H1 (cell line): ENCODE measurements at regions not wholly inside any gene's neighbourhood (a gene's known extent, or its start where the extent isn't known, plus 50 kb on each side); places are given as distances from the start of the nearest gene placed in this dataset.

ENCODE experiments used
- ASH2L ChIP-seq: fragments of 200-600, 300-600 bp; sonication (generic); IDR thresholded peaks from one replicate; pipeline ENCODE4 v1.7.1; 2017; ENCODE audit warnings: low read length
- EP300 ChIP-seq, 2 experiments: IDR thresholded peaks; 1 replicate in 1 of 2; 2 replicates in 1 of 2; pipeline ENCODE4 v1.6.1; 2011 to 2012; ENCODE audit warnings: low read depth in 2 of 2, low read length in 2 of 2, mild to moderate bottlenecking in 2 of 2, borderline replicate concordance in 1 of 2, inconsistent platforms in 1 of 2, moderate library complexity in 1 of 2
- JUND ChIP-seq: IDR thresholded peaks from 2 replicates; pipeline ENCODE4 v1.6.1; 2011; ENCODE audit warnings: mild to moderate bottlenecking, improper control_type of control experiment, low read length
- POLR2A ChIP-seq, 2 experiments: IDR thresholded peaks; 1 replicate in 1 of 2; 2 replicates in 1 of 2; pipeline ENCODE4 v1.6.1; 2011; ENCODE audit warnings: low read depth in 2 of 2, low read length in 2 of 2, mild to moderate bottlenecking in 2 of 2; ENCODE audit errors: control extremely low read depth in 1 of 2
- RAD21 ChIP-seq, 2 experiments: IDR thresholded peaks in 1 of 2; conservative IDR thresholded peaks in 1 of 2; 2 replicates each; pipeline ENCODE4 v1.6.1; 2011; ENCODE audit warnings: low read depth in 2 of 2, low read length in 2 of 2, improper control_type of control experiment in 1 of 2, inconsistent platforms in 1 of 2, mild to moderate bottlenecking in 1 of 2, moderate library complexity in 1 of 2
- RFX5 ChIP-seq: IDR thresholded peaks from 2 replicates; pipeline ENCODE4 v1.6.1; 2011; ENCODE audit warnings: low read depth, low read length, improper control_type of control experiment, borderline replicate concordance
- RXRA ChIP-seq: IDR thresholded peaks from 2 replicates; pipeline ENCODE4 v1.6.1; 2011; ENCODE audit warnings: low read depth, mild to moderate bottlenecking, low read length, moderate library complexity; ENCODE audit not compliant: insufficient read depth
- SRF ChIP-seq: IDR thresholded peaks from 2 replicates; pipeline ENCODE4 v1.6.1; 2011; ENCODE audit warnings: mild to moderate bottlenecking, low read depth, low read length, moderate library complexity
- TF ChIP-seq, protein P1 (sequence below): fragments of 300-600 bp; sonication (generic); IDR thresholded peaks from 2 replicates; pipeline ENCODE4 v1.7.1; 2012; ENCODE audit warnings: low read length, moderate library complexity, mild to moderate bottlenecking, inconsistent platforms; ENCODE audit not compliant: insufficient replicate concordance
- TF ChIP-seq, protein P2 (sequence below): IDR thresholded peaks from 2 replicates; pipeline ENCODE4 v1.6.1; 2012; ENCODE audit warnings: low read length, inconsistent platforms

DNA sequence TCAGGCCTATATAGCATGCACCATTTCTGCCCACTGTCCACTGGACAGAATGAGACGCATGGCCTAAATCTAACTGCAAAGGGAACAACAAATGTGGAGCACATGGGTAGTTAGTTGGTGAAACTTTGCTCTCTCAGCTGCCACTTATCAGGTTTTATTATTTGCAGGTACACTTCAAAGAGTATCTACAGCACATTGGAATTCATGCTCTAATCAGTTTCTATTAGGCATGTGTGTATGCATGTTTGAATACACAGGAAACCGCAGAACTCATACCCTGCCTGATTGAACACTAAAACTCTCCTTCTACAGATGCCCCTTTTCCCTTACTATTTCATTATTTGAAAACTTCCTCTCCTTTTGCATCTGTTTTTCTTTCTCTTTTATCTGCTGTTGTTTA is 97.4 kb upstream of the HSF2 start (continued):
- TF ChIP-seq, protein P1, sequence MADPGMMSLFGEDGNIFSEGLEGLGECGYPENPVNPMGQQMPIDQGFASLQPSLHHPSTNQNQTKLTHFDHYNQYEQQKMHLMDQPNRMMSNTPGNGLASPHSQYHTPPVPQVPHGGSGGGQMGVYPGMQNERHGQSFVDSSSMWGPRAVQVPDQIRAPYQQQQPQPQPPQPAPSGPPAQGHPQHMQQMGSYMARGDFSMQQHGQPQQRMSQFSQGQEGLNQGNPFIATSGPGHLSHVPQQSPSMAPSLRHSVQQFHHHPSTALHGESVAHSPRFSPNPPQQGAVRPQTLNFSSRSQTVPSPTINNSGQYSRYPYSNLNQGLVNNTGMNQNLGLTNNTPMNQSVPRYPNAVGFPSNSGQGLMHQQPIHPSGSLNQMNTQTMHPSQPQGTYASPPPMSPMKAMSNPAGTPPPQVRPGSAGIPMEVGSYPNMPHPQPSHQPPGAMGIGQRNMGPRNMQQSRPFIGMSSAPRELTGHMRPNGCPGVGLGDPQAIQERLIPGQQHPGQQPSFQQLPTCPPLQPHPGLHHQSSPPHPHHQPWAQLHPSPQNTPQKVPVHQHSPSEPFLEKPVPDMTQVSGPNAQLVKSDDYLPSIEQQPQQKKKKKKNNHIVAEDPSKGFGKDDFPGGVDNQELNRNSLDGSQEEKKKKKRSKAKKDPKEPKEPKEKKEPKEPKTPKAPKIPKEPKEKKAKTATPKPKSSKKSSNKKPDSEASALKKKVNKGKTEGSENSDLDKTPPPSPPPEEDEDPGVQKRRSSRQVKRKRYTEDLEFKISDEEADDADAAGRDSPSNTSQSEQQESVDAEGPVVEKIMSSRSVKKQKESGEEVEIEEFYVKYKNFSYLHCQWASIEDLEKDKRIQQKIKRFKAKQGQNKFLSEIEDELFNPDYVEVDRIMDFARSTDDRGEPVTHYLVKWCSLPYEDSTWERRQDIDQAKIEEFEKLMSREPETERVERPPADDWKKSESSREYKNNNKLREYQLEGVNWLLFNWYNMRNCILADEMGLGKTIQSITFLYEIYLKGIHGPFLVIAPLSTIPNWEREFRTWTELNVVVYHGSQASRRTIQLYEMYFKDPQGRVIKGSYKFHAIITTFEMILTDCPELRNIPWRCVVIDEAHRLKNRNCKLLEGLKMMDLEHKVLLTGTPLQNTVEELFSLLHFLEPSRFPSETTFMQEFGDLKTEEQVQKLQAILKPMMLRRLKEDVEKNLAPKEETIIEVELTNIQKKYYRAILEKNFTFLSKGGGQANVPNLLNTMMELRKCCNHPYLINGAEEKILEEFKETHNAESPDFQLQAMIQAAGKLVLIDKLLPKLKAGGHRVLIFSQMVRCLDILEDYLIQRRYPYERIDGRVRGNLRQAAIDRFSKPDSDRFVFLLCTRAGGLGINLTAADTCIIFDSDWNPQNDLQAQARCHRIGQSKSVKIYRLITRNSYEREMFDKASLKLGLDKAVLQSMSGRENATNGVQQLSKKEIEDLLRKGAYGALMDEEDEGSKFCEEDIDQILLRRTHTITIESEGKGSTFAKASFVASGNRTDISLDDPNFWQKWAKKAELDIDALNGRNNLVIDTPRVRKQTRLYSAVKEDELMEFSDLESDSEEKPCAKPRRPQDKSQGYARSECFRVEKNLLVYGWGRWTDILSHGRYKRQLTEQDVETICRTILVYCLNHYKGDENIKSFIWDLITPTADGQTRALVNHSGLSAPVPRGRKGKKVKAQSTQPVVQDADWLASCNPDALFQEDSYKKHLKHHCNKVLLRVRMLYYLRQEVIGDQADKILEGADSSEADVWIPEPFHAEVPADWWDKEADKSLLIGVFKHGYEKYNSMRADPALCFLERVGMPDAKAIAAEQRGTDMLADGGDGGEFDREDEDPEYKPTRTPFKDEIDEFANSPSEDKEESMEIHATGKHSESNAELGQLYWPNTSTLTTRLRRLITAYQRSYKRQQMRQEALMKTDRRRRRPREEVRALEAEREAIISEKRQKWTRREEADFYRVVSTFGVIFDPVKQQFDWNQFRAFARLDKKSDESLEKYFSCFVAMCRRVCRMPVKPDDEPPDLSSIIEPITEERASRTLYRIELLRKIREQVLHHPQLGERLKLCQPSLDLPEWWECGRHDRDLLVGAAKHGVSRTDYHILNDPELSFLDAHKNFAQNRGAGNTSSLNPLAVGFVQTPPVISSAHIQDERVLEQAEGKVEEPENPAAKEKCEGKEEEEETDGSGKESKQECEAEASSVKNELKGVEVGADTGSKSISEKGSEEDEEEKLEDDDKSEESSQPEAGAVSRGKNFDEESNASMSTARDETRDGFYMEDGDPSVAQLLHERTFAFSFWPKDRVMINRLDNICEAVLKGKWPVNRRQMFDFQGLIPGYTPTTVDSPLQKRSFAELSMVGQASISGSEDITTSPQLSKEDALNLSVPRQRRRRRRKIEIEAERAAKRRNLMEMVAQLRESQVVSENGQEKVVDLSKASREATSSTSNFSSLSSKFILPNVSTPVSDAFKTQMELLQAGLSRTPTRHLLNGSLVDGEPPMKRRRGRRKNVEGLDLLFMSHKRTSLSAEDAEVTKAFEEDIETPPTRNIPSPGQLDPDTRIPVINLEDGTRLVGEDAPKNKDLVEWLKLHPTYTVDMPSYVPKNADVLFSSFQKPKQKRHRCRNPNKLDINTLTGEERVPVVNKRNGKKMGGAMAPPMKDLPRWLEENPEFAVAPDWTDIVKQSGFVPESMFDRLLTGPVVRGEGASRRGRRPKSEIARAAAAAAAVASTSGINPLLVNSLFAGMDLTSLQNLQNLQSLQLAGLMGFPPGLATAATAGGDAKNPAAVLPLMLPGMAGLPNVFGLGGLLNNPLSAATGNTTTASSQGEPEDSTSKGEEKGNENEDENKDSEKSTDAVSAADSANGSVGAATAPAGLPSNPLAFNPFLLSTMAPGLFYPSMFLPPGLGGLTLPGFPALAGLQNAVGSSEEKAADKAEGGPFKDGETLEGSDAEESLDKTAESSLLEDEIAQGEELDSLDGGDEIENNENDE, result no peak
- TF ChIP-seq RAD21 (IDR thresholded peaks at IDR 0.05 in 1 of 2, conservative IDR thresholded peaks at IDR 0.05 in 1 of 2; ENCODE audit: low read depth in 2 of 2, low read length in 2 of 2) (no peak), JUND (no peak), RXRA (no peak), POLR2A (IDR thresholded peaks at IDR 0.05; ENCODE audit: control extremely low read depth in 1 of 2, low read depth in 2 of 2, low read length in 2 of 2) (no peak), EP300 (IDR thresholded peaks at IDR 0.05; ENCODE audit: borderline replicate concordance in 1 of 2, low read depth in 2 of 2, low read length in 2 of 2) (no peak), SRF (no peak), ASH2L (no peak), RFX5 (no peak)
- TF ChIP-seq, protein P2, sequence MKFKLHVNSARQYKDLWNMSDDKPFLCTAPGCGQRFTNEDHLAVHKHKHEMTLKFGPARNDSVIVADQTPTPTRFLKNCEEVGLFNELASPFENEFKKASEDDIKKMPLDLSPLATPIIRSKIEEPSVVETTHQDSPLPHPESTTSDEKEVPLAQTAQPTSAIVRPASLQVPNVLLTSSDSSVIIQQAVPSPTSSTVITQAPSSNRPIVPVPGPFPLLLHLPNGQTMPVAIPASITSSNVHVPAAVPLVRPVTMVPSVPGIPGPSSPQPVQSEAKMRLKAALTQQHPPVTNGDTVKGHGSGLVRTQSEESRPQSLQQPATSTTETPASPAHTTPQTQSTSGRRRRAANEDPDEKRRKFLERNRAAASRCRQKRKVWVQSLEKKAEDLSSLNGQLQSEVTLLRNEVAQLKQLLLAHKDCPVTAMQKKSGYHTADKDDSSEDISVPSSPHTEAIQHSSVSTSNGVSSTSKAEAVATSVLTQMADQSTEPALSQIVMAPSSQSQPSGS, result no peak
